ENCODE measurements at regions not wholly inside any gene's neighbourhood (a gene's known extent, or its start where the extent isn't known, plus 50 kb on each side); places are given as distances from the start of the nearest gene placed in this dataset.

GRCh38 chr4:181618038-181618618 is 625.1 kb upstream of the TENM3 start:
- Histone ChIP-seq H2AFZ (ENCODE audit: low read depth) (no peak overlapping the region), H3K36me3 (ENCODE audit: insufficient read depth) (no peaks in the 10 kb centered on the region), H3K79me2 (ENCODE audit: insufficient read depth, low read depth) (no peaks in the 10 kb centered on the region), H3K4me1 (ENCODE audit: low read depth, poor library complexity, severe bottlenecking) (no peaks in the 10 kb centered on the region), H3K9ac (no peak overlapping the region), H3K27ac (no peak overlapping the region), H3K4me3 (IDR thresholded peaks at IDR 0.05; ENCODE audit: insufficient read depth, low read depth, low read length) (no peak overlapping the region), H4K20me1 (ENCODE audit: insufficient read depth) (no peaks in the 10 kb centered on the region), H3K27me3 (ENCODE audit: insufficient read depth, low read depth) (no peaks in the 10 kb centered on the region), H3K4me2 (no peak overlapping the region)
- no peak for TF ChIP-seq CTCF (conservative IDR thresholded peaks at IDR 0.05; ENCODE audit: low read depth, low read length)

GRCh38 chr4:181618896-181619295 is 624.3 kb upstream of the TENM3 start:
- Histone ChIP-seq H3K4me2 (no peak overlapping the region), H3K79me2 (ENCODE audit: insufficient read depth, low read depth) (no peaks in the 10 kb centered on the region), H3K4me1 (ENCODE audit: low read depth, poor library complexity, severe bottlenecking) (no peaks in the 10 kb centered on the region), H3K27ac (no peak overlapping the region), H3K9ac (no peak overlapping the region), H3K4me3 (IDR thresholded peaks at IDR 0.05; ENCODE audit: insufficient read depth, low read depth, low read length) (no peak overlapping the region), H4K20me1 (ENCODE audit: insufficient read depth) (no peaks in the 10 kb centered on the region), H3K27me3 (ENCODE audit: insufficient read depth, low read depth) (no peaks in the 10 kb centered on the region), H3K36me3 (ENCODE audit: insufficient read depth) (no peaks in the 10 kb centered on the region), H2AFZ (ENCODE audit: low read depth) (no peak overlapping the region)
- TF ChIP-seq CTCF (conservative IDR thresholded peaks at IDR 0.05; ENCODE audit: low read depth, low read length): no peak

- Histone ChIP-seq H3K9ac (no peak overlapping the region), H2AFZ (ENCODE audit: low read depth) (no peak overlapping the region), H4K20me1 (ENCODE audit: insufficient read depth) (no peaks in the 10 kb centered on the region), H3K4me2 (no peak overlapping the region), H3K4me3 (IDR thresholded peaks at IDR 0.05; ENCODE audit: insufficient read depth, low read depth, low read length) (no peak overlapping the region), H3K27ac (no peak overlapping the region), H3K4me1 (ENCODE audit: low read depth, poor library complexity, severe bottlenecking) (no peaks in the 10 kb centered on the region), H3K79me2 (ENCODE audit: insufficient read depth, low read depth) (no peaks in the 10 kb centered on the region), H3K36me3 (ENCODE audit: insufficient read depth) (no peaks in the 10 kb centered on the region), H3K27me3 (ENCODE audit: insufficient read depth, low read depth) (no peaks in the 10 kb centered on the region)
- no peak for TF ChIP-seq CTCF (conservative IDR thresholded peaks at IDR 0.05; ENCODE audit: low read depth, low read length)
Measured at GRCh38 chr4:181619651-181620050, 623.6 kb upstream of the TENM3 start.

GRCh38 chr4:181637186-181638105 is 605.8 kb upstream of the TENM3 start:
- Histone ChIP-seq H3K27ac (no peak overlapping the region), H3K4me3 (IDR thresholded peaks at IDR 0.05; ENCODE audit: insufficient read depth, low read depth, low read length) (no peak overlapping the region), H3K27me3 (ENCODE audit: insufficient read depth, low read depth) (no peaks in the 10 kb centered on the region), H3K4me2 (no peak overlapping the region), H3K9ac (no peak overlapping the region), H3K4me1 (ENCODE audit: low read depth, poor library complexity, severe bottlenecking) (no peaks in the 10 kb centered on the region), H2AFZ (ENCODE audit: low read depth) (no peak overlapping the region), H3K79me2 (ENCODE audit: insufficient read depth, low read depth) (no peaks in the 10 kb centered on the region), H4K20me1 (ENCODE audit: insufficient read depth) (no peaks in the 10 kb centered on the region), H3K36me3 (ENCODE audit: insufficient read depth) (no peaks in the 10 kb centered on the region)
- no peak for TF ChIP-seq CTCF (conservative IDR thresholded peaks at IDR 0.05; ENCODE audit: low read depth, low read length)

Measured in KMS-11 (cell line).